K562 (cell line): ENCODE measurements at regions not wholly inside any gene's neighbourhood (a gene's known extent, or its start where the extent isn't known, plus 50 kb on each side); places are given as distances from the start of the nearest gene placed in this dataset.
A peak's percentile ranks its signal among the peaks of the same experiment; 100 is the strongest.

ENCODE experiments used
- ATAC-seq: fragments of 200-7000 bp; cut with Tn5 transposase; 3 replicates; pipeline ENCODE4 v1.9.1; 2020; ENCODE audit warnings: moderate library complexity
- BruUV-seq: library from RNA; stranded (reverse); fragments of 400-500 nt; replicated peaks from 2 replicates; lab custom pipeline; 2021; lab: Mats Ljungman, UMichigan
- CTCF ChIA-PET: fragments of 300-600 bp; formaldehyde crosslinking; extraction: SDS; loops from one replicate; lab custom pipeline; 2021; ENCODE audit warnings: low intra/inter-chr PET ratio; lab: Yijun Ruan, JAX
- POLR2A ChIA-PET: fragments of 300-600, 350-650 bp; sonication (Branson Sonifier 250); formaldehyde crosslinking; extraction: SDS; loops from one replicate; lab custom pipeline; 2021; ENCODE audit warnings: antibody characterized with exemption, inconsistent platforms; lab: Yijun Ruan, JAX
- DNase-seq, 4 experiments: peaks; one replicate each; pipeline versions ENCODE4 v3.0.0 to v3.0.0-alpha.2; 2011 to 2018; ENCODE audit warnings: low spot score in 3 of 4, mixed read lengths in 3 of 4; ENCODE audit errors: extremely low read depth in 1 of 4
- FAIRE-seq: peaks from 2 replicates; lab custom pipeline; 2011; peaks lifted over from hg19 to GRCh38; lab: Jason Lieb, UNC
- H2AFZ ChIP-seq: 2 replicates; pipeline ENCODE4 v1.6.0; 2011; ENCODE audit warnings: low read depth, low read length, control low read depth, inconsistent platforms
- H3K27ac ChIP-seq: fragments of 200-600 bp; 3 replicates; pipeline ENCODE4 v1.8.0; 2011; ENCODE audit warnings: low read depth, mild to moderate bottlenecking, control low read depth, inconsistent platforms, low read length, moderate library complexity, mixed read lengths; ENCODE audit errors: extremely low read depth
- H3K27me3 ChIP-seq, 2 experiments: fragments of 300-600 bp in 1 of 2; 2 replicates in 1 of 2; 3 replicates in 1 of 2; pipeline versions ENCODE4 v1.6.0 to v1.8.0; 2011; ENCODE audit warnings: inconsistent platforms in 2 of 2, low read length in 2 of 2, mild to moderate bottlenecking in 1 of 2, mixed read lengths in 1 of 2, moderate library complexity in 1 of 2; ENCODE audit not compliant: control insufficient read depth in 2 of 2, insufficient read depth in 2 of 2
- H3K36me3 ChIP-seq: fragments of 300-600 bp; 3 replicates; pipeline ENCODE4 v1.8.0; 2011; ENCODE audit warnings: mild to moderate bottlenecking, low read length, inconsistent platforms; ENCODE audit not compliant: control insufficient read depth, insufficient read depth
- H3K4me1 ChIP-seq, 2 experiments: fragments of 200-600 bp in 1 of 2; replicated peaks in 1 of 2; 2 replicates in 1 of 2; 3 replicates in 1 of 2; pipeline versions ENCODE4 v1.5.1 to v1.8.0; 2011; ENCODE audit warnings: inconsistent platforms in 2 of 2, low read length in 2 of 2, mild to moderate bottlenecking in 1 of 2, mixed read lengths in 1 of 2, moderate library complexity in 1 of 2; ENCODE audit not compliant: control insufficient read depth in 2 of 2, insufficient read depth in 2 of 2
- H3K4me2 ChIP-seq: 2 replicates; pipeline ENCODE4 v1.6.1; 2011; ENCODE audit warnings: low read length, control low read depth, inconsistent platforms, mixed read lengths; ENCODE audit not compliant: insufficient read depth
- H3K4me3 ChIP-seq: fragments of 200-600 bp; sonication (generic), shearing (Covaris generic); 2 replicates; pipeline ENCODE4 v1.5.1; 2016; ENCODE audit warnings: control low read depth, inconsistent platforms
- H3K79me2 ChIP-seq: fragments of 200-600 bp; 3 replicates; pipeline ENCODE4 v1.8.0; 2011; ENCODE audit warnings: low read length, inconsistent platforms; ENCODE audit not compliant: control insufficient read depth, insufficient read depth
- H3K9ac ChIP-seq, 2 experiments: 2 replicates each; pipeline versions ENCODE4 v1.6.0 to v1.6.1; 2011; ENCODE audit warnings: low read depth in 2 of 2, low read length in 2 of 2, control low read depth in 1 of 2, inconsistent platforms in 1 of 2, mild to moderate bottlenecking in 1 of 2, mixed read lengths in 1 of 2; ENCODE audit not compliant: insufficient read depth in 1 of 2
- H3K9me1 ChIP-seq: one replicate; pipeline ENCODE4 v1.6.0; 2011; ENCODE audit warnings: inconsistent platforms, mild to moderate bottlenecking, low read length, moderate library complexity; ENCODE audit not compliant: control insufficient read depth, insufficient read depth
- H3K9me3 ChIP-seq: replicated peaks from 2 replicates; pipeline ENCODE4 v1.5.1; 2011; ENCODE audit warnings: low read depth, low read length, inconsistent platforms; ENCODE audit not compliant: control insufficient read depth, insufficient read depth
- H4K20me1 ChIP-seq: replicated peaks from 2 replicates; pipeline ENCODE4 v1.6.1; 2011; ENCODE audit warnings: low read length, inconsistent platforms, mixed read lengths; ENCODE audit not compliant: control insufficient read depth, insufficient read depth
- AFF1 ChIP-seq, 2 experiments: fragments of 450-650 bp; IDR thresholded peaks; 2 replicates each; pipeline ENCODE4 v1.6.1; 2018; ENCODE audit warnings: mild to moderate bottlenecking in 2 of 2, low read depth in 1 of 2; ENCODE audit not compliant: partially characterized antibody in 2 of 2
- ATF7 ChIP-seq: fragments of 450-650 bp; IDR thresholded peaks from 2 replicates; pipeline ENCODE4 v1.7.1; 2014; ENCODE audit warnings: mild to moderate bottlenecking, moderate library complexity
- DNMT1 ChIP-seq: fragments of 450-650 bp; IDR thresholded peaks from 2 replicates; pipeline ENCODE4 v1.6.1; 2016; ENCODE audit warnings: antibody characterized with exemption, mild to moderate bottlenecking
- ESRRB ChIP-seq: fragments of 250-450 bp; sonication (Bioruptor Pico); IDR thresholded peaks from 2 replicates; pipeline ENCODE4 v1.5.0; 2020; ENCODE audit warnings: mild to moderate bottlenecking, moderate library complexity, borderline replicate concordance
- GTF2A2 ChIP-seq: IDR thresholded peaks from 2 replicates; pipeline ENCODE4 v1.6.1; 2016; ENCODE audit warnings: mild to moderate bottlenecking, missing genetic modification characterization, missing compliant biosample characterization
- HDAC1 ChIP-seq, 2 experiments: fragments of 450-650 bp; IDR thresholded peaks; 2 replicates each; pipeline ENCODE4 v1.6.1; 2016 to 2017; ENCODE audit warnings: inconsistent platforms in 1 of 2, mild to moderate bottlenecking in 1 of 2, moderate library complexity in 1 of 2
- MAFF ChIP-seq: IDR thresholded peaks from 2 replicates; pipeline ENCODE4 v1.6.1; 2012; ENCODE audit warnings: low read length, improper control_type of control experiment
- NBN ChIP-seq: fragments of 450-650 bp; IDR thresholded peaks from 2 replicates; pipeline ENCODE4 v1.6.1; 2016; ENCODE audit warnings: low read depth, mild to moderate bottlenecking
- NFXL1 ChIP-seq: fragments of 450-650 bp; formaldehyde crosslinking; IDR thresholded peaks from 2 replicates; pipeline ENCODE4 v1.4.0; 2021; ENCODE audit warnings: mild to moderate bottlenecking
- POLR3A ChIP-seq: IDR thresholded peaks from 2 replicates; pipeline ENCODE4 v1.6.1; 2011; ENCODE audit warnings: borderline replicate concordance, mild to moderate bottlenecking, moderate library complexity; ENCODE audit not compliant: insufficient read length, insufficient read depth; ENCODE audit errors: extremely low read depth
- RBM34 ChIP-seq: fragments of 200-400 bp; formaldehyde crosslinking; IDR thresholded peaks from 2 replicates; pipeline ENCODE4 v1.6.1; 2018; ENCODE audit warnings: low read length, borderline replicate concordance; ENCODE audit not compliant: insufficient read depth
- RFX1 ChIP-seq: fragments of 450-650 bp; IDR thresholded peaks from 2 replicates; pipeline ENCODE4 v1.6.1; 2016; ENCODE audit warnings: mild to moderate bottlenecking, moderate library complexity
- XRCC5 ChIP-seq: fragments of 200-400 bp; formaldehyde crosslinking; IDR thresholded peaks from 2 replicates; pipeline ENCODE4 v1.6.1; 2017; ENCODE audit warnings: low read depth, mild to moderate bottlenecking, low read length
- ZNF174 ChIP-seq: fragments of 250-450 bp; sonication (Bioruptor Pico); IDR thresholded peaks from 2 replicates; pipeline ENCODE4 v1.4.0; 2020; ENCODE audit warnings: mild to moderate bottlenecking
- WGBS: fragments of 100-300 bp; shearing (Covaris generic); methylation state at CpG from one replicate; pipeline ENCODE4 v1.1.6; 2016; ENCODE audit warnings: low coverage, mixed read lengths; ENCODE audit not compliant: insufficient coverage; ENCODE audit errors: missing lambda C conversion rate; 5-methylcytosine and 5-hydroxymethylcytosine counted together
- in situ Hi-C: fragments of 300-500 bp; cut with MboI; formaldehyde crosslinking; loops from 4 replicates; pipeline ENCODE4 v1.15.0; 2018; ENCODE audit warnings: inconsistent platforms, mixed read lengths
- intact Hi-C: fragments of 100-400 bp; cut with micrococcal nuclease; formaldehyde crosslinking; loops from 2 replicates; pipeline ENCODE4 v1.14.2; 2022
- TF ChIP-seq, protein P1 (sequence below), 3 experiments: IDR thresholded peaks in 2 of 3; conservative IDR thresholded peaks in 1 of 3; 2 replicates each; pipeline ENCODE4 v1.5.1; 2011 to 2012; ENCODE audit warnings: low read length in 3 of 3, mild to moderate bottlenecking in 3 of 3, control low read depth in 2 of 3, improper control_type of control experiment in 1 of 3, inconsistent platforms in 1 of 3, low read depth in 1 of 3, mixed read lengths in 1 of 3, moderate library complexity in 1 of 3; ENCODE audit not compliant: insufficient read depth in 2 of 3

DNA sequence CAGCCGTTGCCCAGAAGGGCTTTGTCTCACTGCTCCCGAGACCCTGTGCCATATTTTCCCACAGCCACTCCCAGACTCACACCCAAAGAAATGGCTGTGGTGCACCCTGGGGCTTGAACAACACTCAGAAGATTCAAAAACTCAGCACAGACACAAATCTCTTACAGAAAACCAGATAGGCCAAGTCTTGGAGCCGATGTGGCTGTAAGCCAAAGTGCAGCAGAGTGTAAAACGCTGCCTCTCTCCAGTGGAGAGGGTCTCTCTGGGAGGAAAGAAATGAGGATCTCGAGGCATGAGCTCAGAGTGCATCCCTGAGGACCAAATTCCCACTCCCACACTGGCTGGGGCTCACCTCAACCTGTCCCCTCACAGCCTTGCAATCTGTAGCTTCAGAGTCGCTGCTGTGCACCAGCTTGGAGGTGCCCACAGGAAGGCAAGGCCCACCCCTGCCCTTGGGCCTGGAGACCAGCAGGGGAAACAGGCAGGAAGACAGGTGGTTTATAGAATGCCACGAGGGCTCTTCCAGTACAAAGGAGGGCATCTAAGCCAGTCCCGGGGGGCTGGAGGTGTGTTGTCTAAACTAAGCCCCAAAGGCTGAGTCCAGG is 171.3 kb upstream of the AJAP1 start (continued):
- TF ChIP-seq POLR3A (no peak), AFF1 (IDR thresholded peaks at IDR 0.05; ENCODE audit: low read depth in 1 of 2, partially characterized antibody in 2 of 2) (no peak)

DNA sequence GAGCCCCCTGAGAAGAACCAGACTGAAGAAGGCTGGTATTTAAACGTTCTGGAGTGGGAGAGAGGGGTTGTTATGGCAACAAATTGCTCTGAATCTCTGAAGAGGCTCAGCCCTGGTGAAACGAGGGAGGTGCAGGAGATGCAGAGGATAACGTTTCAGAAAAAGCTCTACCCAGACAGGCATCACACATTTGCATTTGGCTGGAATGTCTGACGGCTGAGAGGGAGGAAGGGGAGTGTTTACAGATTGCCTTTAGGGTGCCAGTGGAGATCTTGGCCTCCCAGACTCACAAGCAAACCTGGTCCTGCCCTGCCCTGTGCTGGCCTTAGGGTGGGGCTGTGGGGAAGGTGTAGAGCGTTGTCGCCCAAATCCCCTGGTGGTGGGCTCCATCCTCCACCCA is 169.0 kb upstream of the AJAP1 start:
- Histone ChIP-seq H3K4me1 (no peaks in the 10 kb centered on the region), H3K4me3 (no peak overlapping the region), H3K9ac (no peak overlapping the region), H3K27ac (no peak overlapping the region), H3K36me3 (no peaks in the 10 kb centered on the region), H3K27me3 (peaks cover 0 to 10% of the 10 kb centered on the region in 2 experiments; a peak in 1 of 5 replicates), H3K9me3 (no peaks in the 10 kb centered on the region), H3K79me2 (no peaks in the 10 kb centered on the region), H2AFZ (no peak overlapping the region), H3K9me1 (no peaks in the 10 kb centered on the region), H3K4me2 (no peak overlapping the region), H4K20me1 (no peaks in the 10 kb centered on the region)
- TF ChIP-seq HDAC1 (IDR thresholded peaks at IDR 0.05): no peak
- TF ChIP-seq ESRRB (CRISPR knock-in tag): no peak
- TF ChIP-seq DNMT1: no peak
- peak; percentile 34; the same call in 1 of the 2 replicates for TF ChIP-seq RFX1
- TF ChIP-seq, protein P1, sequence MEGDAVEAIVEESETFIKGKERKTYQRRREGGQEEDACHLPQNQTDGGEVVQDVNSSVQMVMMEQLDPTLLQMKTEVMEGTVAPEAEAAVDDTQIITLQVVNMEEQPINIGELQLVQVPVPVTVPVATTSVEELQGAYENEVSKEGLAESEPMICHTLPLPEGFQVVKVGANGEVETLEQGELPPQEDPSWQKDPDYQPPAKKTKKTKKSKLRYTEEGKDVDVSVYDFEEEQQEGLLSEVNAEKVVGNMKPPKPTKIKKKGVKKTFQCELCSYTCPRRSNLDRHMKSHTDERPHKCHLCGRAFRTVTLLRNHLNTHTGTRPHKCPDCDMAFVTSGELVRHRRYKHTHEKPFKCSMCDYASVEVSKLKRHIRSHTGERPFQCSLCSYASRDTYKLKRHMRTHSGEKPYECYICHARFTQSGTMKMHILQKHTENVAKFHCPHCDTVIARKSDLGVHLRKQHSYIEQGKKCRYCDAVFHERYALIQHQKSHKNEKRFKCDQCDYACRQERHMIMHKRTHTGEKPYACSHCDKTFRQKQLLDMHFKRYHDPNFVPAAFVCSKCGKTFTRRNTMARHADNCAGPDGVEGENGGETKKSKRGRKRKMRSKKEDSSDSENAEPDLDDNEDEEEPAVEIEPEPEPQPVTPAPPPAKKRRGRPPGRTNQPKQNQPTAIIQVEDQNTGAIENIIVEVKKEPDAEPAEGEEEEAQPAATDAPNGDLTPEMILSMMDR (IDR thresholded peaks at IDR 0.05 in 2 of 3, conservative IDR thresholded peaks at IDR 0.05 in 1 of 3; ENCODE audit: insufficient read depth in 2 of 3, low read depth in 1 of 3, low read length in 3 of 3): 0 out of 6 replicates have a peak, but pooled peaks of 1 of the 3 experiments have one; percentile 19
- TF ChIP-seq ZNF174 (CRISPR knock-in tag): no peak
- TF ChIP-seq NFXL1: no peak
- TF ChIP-seq NBN: no peak
- TF ChIP-seq ATF7: no peak
- no peak for TF ChIP-seq MAFF
- no peak for TF ChIP-seq RBM34
- no peak for TF ChIP-seq XRCC5
- TF ChIP-seq GTF2A2 (tag): no peak
- in situ Hi-C loops (no loop called here), intact Hi-C loops (no loop called here)
- POLR2A ChIA-PET: no interaction called here
- FAIRE-seq: no peak
- DNase-seq: no peak
- WGBS: 0% methylated on average over 6 of the region's 6 CpGs
- ATAC-seq: no peak
- BruUV-seq: no TSS peak
- CTCF ChIA-PET: no interaction called here
